Ecto neural progenitor cell (in vitro differentiated cells): ENCODE measurements at regions not wholly inside any gene's neighbourhood (a gene's known extent, or its start where the extent isn't known, plus 50 kb on each side); places are given as distances from the start of the nearest gene placed in this dataset.

Source experiments
- DNase-seq: peaks from one replicate; pipeline ENCODE4 v3.0.0-alpha.2; 2018; ENCODE audit warnings: low spot score

- DNase-seq = no peak
Measured at GRCh38 chr5:52498607-52499006, 289.1 kb upstream of the ITGA1 start.

GRCh38 chr5:52502460-52502999, 285.2 kb upstream of the ITGA1 start:
- no peak for DNase-seq

GRCh38 chr5:52504584-52505240, 283.0 kb upstream of the ITGA1 start:
- no peak for DNase-seq

- DNase-seq = no peak
Measured at GRCh38 chr5:52517667-52518066, 270.0 kb upstream of the ITGA1 start.

GRCh38 chr5:52520171-52520570, 267.5 kb upstream of the ITGA1 start:
- DNase-seq = no peak

GRCh38 chr5:52521236-52521635, 266.5 kb upstream of the ITGA1 start:
- DNase-seq = no peak

GRCh38 chr5:52523701-52524100, 264.0 kb upstream of the ITGA1 start:
- no peak for DNase-seq

GRCh38 chr5:52531105-52531504, 256.6 kb upstream of the ITGA1 start:
- DNase-seq = no peak

GRCh38 chr5:52543594-52543993, 244.1 kb upstream of the ITGA1 start:
- DNase-seq = no peak

GRCh38 chr5:52544738-52545137, 243.0 kb upstream of the ITGA1 start:
- DNase-seq = no peak

- no peak for DNase-seq
Measured at GRCh38 chr5:52554293-52554692, 233.4 kb upstream of the ITGA1 start.

GRCh38 chr5:52560366-52560765, 227.3 kb upstream of the ITGA1 start:
- no peak for DNase-seq

- no peak for DNase-seq
Measured at GRCh38 chr5:52562473-52562872, 225.2 kb upstream of the ITGA1 start.

- DNase-seq = no peak
Measured at GRCh38 chr5:52564587-52564986, 223.1 kb upstream of the ITGA1 start.

GRCh38 chr5:52577546-52577945, 210.2 kb upstream of the ITGA1 start:
- no peak for DNase-seq

- no peak for DNase-seq
Measured at GRCh38 chr5:52579391-52579790, 208.3 kb upstream of the ITGA1 start.

GRCh38 chr5:52580921-52581320, 206.8 kb upstream of the ITGA1 start:
- no peak for DNase-seq

GRCh38 chr5:52582313-52582712, 205.4 kb upstream of the ITGA1 start:
- DNase-seq = no peak

- DNase-seq = no peak
Measured at GRCh38 chr5:52587131-52587530, 200.6 kb upstream of the ITGA1 start.

GRCh38 chr5:52597625-52598024, 190.1 kb upstream of the ITGA1 start:
- no peak for DNase-seq

- DNase-seq = no peak
Measured at GRCh38 chr5:52598968-52599367, 188.7 kb upstream of the ITGA1 start.

- no peak for DNase-seq
Measured at GRCh38 chr5:52603778-52604554, 183.8 kb upstream of the ITGA1 start.
